Right lobe of liver (tissue), 4 donors: ENCODE measurements at regions not wholly inside any gene's neighbourhood (a gene's known extent, or its start where the extent isn't known, plus 50 kb on each side); places are given as distances from the start of the nearest gene placed in this dataset.

Experiments
- CTCF ChIP-seq, 4 donors: fragments of 200-600 bp in 3 of 4; fragments of 450-650 bp in 1 of 4; IDR thresholded peaks; one replicate each; pipeline versions ENCODE4 v1.5.1 to v1.8.0; 2016 to 2022; ENCODE audit warnings: antibody characterized with exemption in 4 of 4, mild to moderate bottlenecking in 2 of 4
- POLR2A ChIP-seq: fragments of 450-650 bp; IDR thresholded peaks from one replicate; pipeline ENCODE4 v1.6.1; 2017; ENCODE audit warnings: antibody characterized with exemption, mild to moderate bottlenecking
- donor health status: DM: no; HTN: no; CAD: no.
- donor health status: DM: no; HTN: no; CAD: no.
- donor health status: DM: no; HTN: yes; CAD: no.

DNA sequence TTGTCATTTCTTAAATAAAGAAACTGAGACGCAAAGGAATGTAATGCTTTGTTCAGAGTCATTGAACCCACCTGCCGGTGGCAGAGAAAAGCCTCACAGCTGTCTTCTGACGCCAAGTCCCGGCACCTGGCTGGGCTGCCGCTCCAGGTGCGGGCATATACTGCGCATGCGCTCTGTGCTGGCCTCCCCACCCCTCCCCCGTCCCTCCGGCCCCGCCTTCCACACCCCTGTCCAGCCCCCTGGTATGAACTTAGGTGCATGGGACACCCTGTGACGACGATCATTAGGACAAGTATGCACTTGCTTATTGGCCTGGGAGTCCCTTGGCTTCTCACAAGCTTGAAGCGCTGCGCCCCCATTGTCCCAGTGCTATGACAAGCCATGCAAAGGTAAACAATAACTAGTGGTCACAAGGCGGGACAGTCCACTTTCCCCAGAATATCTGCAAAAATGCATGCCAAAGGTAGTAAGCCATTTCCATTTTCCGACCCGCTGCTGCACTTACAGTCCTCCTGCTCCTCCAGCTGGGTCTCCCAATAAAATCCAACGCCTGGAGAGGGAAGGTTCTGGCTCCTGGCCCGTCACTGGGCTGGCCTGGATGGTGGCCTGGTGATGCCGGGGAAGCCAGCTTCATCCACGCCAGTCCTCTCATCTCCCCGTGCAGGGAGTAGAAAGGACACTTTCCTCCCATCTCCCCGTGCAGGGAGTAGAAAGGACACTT lies 100.4 kb downstream of the PSMG1 start:
- TF ChIP-seq CTCF (IDR thresholded peaks at IDR 0.05): no peak
- TF ChIP-seq POLR2A: no peak
